SK-N-SH (cell line): ENCODE measurements at regions not wholly inside any gene's neighbourhood (a gene's known extent, or its start where the extent isn't known, plus 50 kb on each side); places are given as distances from the start of the nearest gene placed in this dataset.

ENCODE experiments used
- CTCF ChIA-PET: fragments of 300-600, 350-600 bp; formaldehyde crosslinking; extraction: SDS; loops from one replicate; lab custom pipeline; 2021; lab: Yijun Ruan, JAX
- POLR2A ChIA-PET: fragments of 350-600 bp; sonication (Branson Sonifier 250); formaldehyde crosslinking; extraction: SDS; loops from one replicate; lab custom pipeline; 2020; ENCODE audit warnings: antibody characterized with exemption, inconsistent platforms; lab: Yijun Ruan, JAX
- DNase-seq: peaks from one replicate; pipeline ENCODE4 v3.0.0; 2012
- H2AFZ ChIP-seq: fragments of 200-600 bp; sonication (generic); 2 replicates; pipeline ENCODE4 v1.8.1; 2016; ENCODE audit warnings: antibody characterized with exemption, mild to moderate bottlenecking, low read depth
- H3F3A ChIP-seq: fragments of 200-600 bp; sonication (generic); replicated peaks from 2 replicates; pipeline ENCODE3; 2016; ENCODE audit warnings: antibody characterized with exemption, mild to moderate bottlenecking; ENCODE audit not compliant: insufficient read depth
- H3K27ac ChIP-seq, 2 experiments: fragments of 200-500 bp in 1 of 2; fragments of 200-600 bp in 1 of 2; sonication (Bioruptor generic) in 1 of 2; sonication (generic), shearing (Covaris generic) in 1 of 2; 2 replicates each; pipeline versions ENCODE4 v1.5.1 to v1.6.1; 2014 to 2016; ENCODE audit warnings: low read depth in 2 of 2, inconsistent platforms in 1 of 2, low read length in 1 of 2, mild to moderate bottlenecking in 1 of 2, mixed read lengths in 1 of 2
- H3K27me3 ChIP-seq: fragments of 200-600 bp; sonication (generic), shearing (Covaris generic); 2 replicates; pipeline ENCODE4 v1.6.1; 2016; ENCODE audit warnings: mixed run types; ENCODE audit not compliant: insufficient read depth
- H3K36me3 ChIP-seq, 2 experiments: fragments of 200-500 bp in 1 of 2; fragments of 200-600 bp in 1 of 2; sonication (Bioruptor generic) in 1 of 2; sonication (generic) in 1 of 2; replicated peaks in 1 of 2; 2 replicates each; pipeline versions ENCODE3 to v1.5.1; 2014 to 2016; ENCODE audit warnings: low read length in 1 of 2, mild to moderate bottlenecking in 1 of 2; ENCODE audit not compliant: insufficient read depth in 2 of 2, control insufficient read depth in 1 of 2
- H3K4me1 ChIP-seq, 2 experiments: fragments of 200-500 bp in 1 of 2; fragments of 200-600 bp in 1 of 2; sonication (Bioruptor generic) in 1 of 2; sonication (generic), shearing (Covaris generic) in 1 of 2; 2 replicates each; pipeline versions ENCODE4 v1.5.1 to v1.6.1; 2014 to 2016; ENCODE audit warnings: low read depth in 1 of 2, low read length in 1 of 2, mixed run types in 1 of 2; ENCODE audit not compliant: insufficient read depth in 2 of 2, control insufficient read depth in 1 of 2
- H3K4me2 ChIP-seq: fragments of 200-600 bp; sonication (generic), shearing (Covaris generic); 2 replicates; pipeline ENCODE4 v1.6.1; 2017; ENCODE audit warnings: mixed run types
- H3K4me3 ChIP-seq, 2 experiments: fragments of 200-500 bp in 1 of 2; fragments of 200-600 bp in 1 of 2; sonication (Bioruptor generic) in 1 of 2; sonication (generic), shearing (Covaris generic) in 1 of 2; 2 replicates each; pipeline versions ENCODE4 v1.5.1 to v1.8.1; 2014 to 2016; ENCODE audit warnings: low read depth in 2 of 2, inconsistent platforms in 1 of 2, low read length in 1 of 2, mild to moderate bottlenecking in 1 of 2, mixed read lengths in 1 of 2, moderate library complexity in 1 of 2
- H3K79me2 ChIP-seq: fragments of 200-600 bp; sonication (generic); 2 replicates; pipeline ENCODE4 v1.8.1; 2017; ENCODE audit warnings: mild to moderate bottlenecking; ENCODE audit not compliant: insufficient read depth
- H3K9ac ChIP-seq: fragments of 200-600 bp; sonication (generic); 2 replicates; pipeline ENCODE4 v1.6.1; 2017; ENCODE audit warnings: mixed run types
- H3K9me2 ChIP-seq: fragments of 200-600 bp; sonication (generic); 2 replicates; pipeline ENCODE4 v1.6.1; 2017; ENCODE audit warnings: mixed run types
- H3K9me3 ChIP-seq: fragments of 200-600 bp; sonication (generic); 2 replicates; pipeline ENCODE4 v1.6.1; 2017; ENCODE audit warnings: mixed run types, mild to moderate bottlenecking, moderate library complexity
- H4K20me1 ChIP-seq: fragments of 200-600 bp; sonication (generic); 2 replicates; pipeline ENCODE4 v1.6.1; 2017; ENCODE audit warnings: mild to moderate bottlenecking, mixed run types; ENCODE audit not compliant: insufficient read depth
- CHD2 ChIP-seq: fragments of 150-350 bp; IDR thresholded peaks from 2 replicates; pipeline ENCODE4 v1.6.1; 2018; ENCODE audit warnings: low read length; ENCODE audit not compliant: partially characterized antibody
- ELF1 ChIP-seq: IDR thresholded peaks from 2 replicates; pipeline ENCODE4 v1.4.0; 2012
- EP300 ChIP-seq, 2 experiments: IDR thresholded peaks; 2 replicates each; pipeline versions ENCODE4 v1.4.0 to v1.6.1; 2012; ENCODE audit warnings: borderline replicate concordance in 1 of 2, low read depth in 1 of 2, low read length in 1 of 2
- FOSL2 ChIP-seq: IDR thresholded peaks from 2 replicates; pipeline ENCODE4 v1.4.0; 2012; ENCODE audit warnings: low read depth, mild to moderate bottlenecking, moderate library complexity, borderline replicate concordance
- FOXJ3 ChIP-seq: sonication (generic); formaldehyde crosslinking; IDR thresholded peaks from 2 replicates; pipeline ENCODE4 v1.5.1; 2020; ENCODE audit warnings: mild to moderate bottlenecking, missing genetic modification reagents
- FOXM1 ChIP-seq: IDR thresholded peaks from 2 replicates; pipeline ENCODE4 v1.4.0; 2012; ENCODE audit warnings: low read depth, mild to moderate bottlenecking
- MXI1 ChIP-seq: IDR thresholded peaks from 2 replicates; pipeline ENCODE4 v1.6.1; 2012; ENCODE audit warnings: mild to moderate bottlenecking, low read depth, low read length, improper control_type of control experiment
- NFIC ChIP-seq: IDR thresholded peaks from 2 replicates; pipeline ENCODE4 v1.4.0; 2012; ENCODE audit warnings: borderline replicate concordance
- NRF1 ChIP-seq: IDR thresholded peaks from 2 replicates; pipeline ENCODE4 v1.6.1; 2012; ENCODE audit warnings: low read depth, mild to moderate bottlenecking, low read length
- POLR2AphosphoS5 ChIP-seq: IDR thresholded peaks from 2 replicates; pipeline ENCODE4 v1.6.1; 2012; ENCODE audit warnings: low read depth, low read length
- RFX5 ChIP-seq: IDR thresholded peaks from 2 replicates; pipeline ENCODE4 v1.6.1; 2012; ENCODE audit warnings: mild to moderate bottlenecking, improper control_type of control experiment, low read length
- SIN3A ChIP-seq: IDR thresholded peaks from 2 replicates; pipeline ENCODE4 v1.6.1; 2012; ENCODE audit warnings: low read depth, mild to moderate bottlenecking, low read length, moderate library complexity, borderline replicate concordance
- TAF1 ChIP-seq: IDR thresholded peaks from 2 replicates; pipeline ENCODE4 v1.6.1; 2012; ENCODE audit warnings: low read depth, mild to moderate bottlenecking, low read length, moderate library complexity, borderline replicate concordance
- TCF12 ChIP-seq: IDR thresholded peaks from 2 replicates; pipeline ENCODE4 v1.4.0; 2012
- TEAD4 ChIP-seq: IDR thresholded peaks from 2 replicates; pipeline ENCODE4 v1.4.0; 2012; ENCODE audit warnings: mild to moderate bottlenecking, borderline replicate concordance; ENCODE audit not compliant: insufficient read depth
- YY1 ChIP-seq: IDR thresholded peaks from 2 replicates; pipeline ENCODE4 v1.4.0; 2012; ENCODE audit warnings: low read depth, mild to moderate bottlenecking
- WGBS: methylation state at CpG from one replicate; pipeline ENCODE4 v1.1.6; 2017; ENCODE audit warnings: low lambda C conversion rate; 5-methylcytosine and 5-hydroxymethylcytosine counted together
- TF ChIP-seq, protein P1 (sequence below): IDR thresholded peaks from 2 replicates; pipeline ENCODE4 v1.6.1; 2012; ENCODE audit warnings: mild to moderate bottlenecking, low read depth, low read length, moderate library complexity
- TF ChIP-seq, protein P2 (sequence below): fragments of 150-350 bp; IDR thresholded peaks from 2 replicates; pipeline ENCODE4 v1.6.1; 2016; ENCODE audit warnings: mild to moderate bottlenecking, low read depth, low read length
- TF ChIP-seq, protein P3 (sequence below): IDR thresholded peaks from 2 replicates; pipeline ENCODE4 v1.4.0; 2012; ENCODE audit warnings: low read depth, borderline replicate concordance

DNA sequence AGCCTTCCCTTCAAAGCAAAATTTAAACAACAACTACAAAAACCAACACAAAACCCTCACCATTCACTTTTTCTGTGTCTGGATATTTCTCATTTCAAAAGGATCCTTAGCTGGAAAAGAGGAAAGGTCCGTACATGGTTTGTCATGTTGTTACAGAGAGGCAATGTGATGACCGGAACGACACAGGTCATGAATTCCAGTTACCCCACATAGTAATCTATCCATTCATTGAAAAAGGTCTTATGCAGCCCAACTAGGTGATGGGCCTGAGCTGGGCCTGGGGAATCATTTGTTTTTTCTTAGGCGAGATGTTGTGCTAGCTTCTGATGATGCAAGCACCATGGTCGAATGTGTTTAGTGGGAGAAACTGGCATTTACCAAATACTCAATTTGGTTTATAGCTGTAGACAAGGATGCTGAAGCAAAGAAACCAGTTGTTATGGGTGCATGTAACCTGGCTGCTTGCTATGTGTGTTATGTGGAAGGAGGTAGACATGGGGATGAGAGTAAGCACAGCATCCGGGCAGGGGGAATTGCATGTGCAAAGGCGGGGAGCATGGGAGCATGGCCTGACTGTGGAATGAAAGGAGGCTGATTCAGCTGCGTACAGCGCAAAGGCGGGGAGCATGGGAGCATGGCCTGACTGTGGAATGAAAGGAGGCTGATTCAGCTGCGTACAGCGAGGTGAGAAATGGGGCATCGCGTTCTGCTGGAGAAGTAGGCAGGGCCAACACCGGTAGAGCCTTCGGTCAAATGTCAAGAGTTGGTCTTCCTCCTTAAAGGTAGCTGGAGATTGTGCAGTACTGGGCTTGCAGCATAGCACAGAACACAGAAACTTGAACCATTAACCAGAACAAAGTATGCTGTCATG is 269.7 kb upstream of the MAF start (continued):
- TF ChIP-seq MXI1 (no peak), NRF1 (no peak), TAF1 (no peak)

DNA sequence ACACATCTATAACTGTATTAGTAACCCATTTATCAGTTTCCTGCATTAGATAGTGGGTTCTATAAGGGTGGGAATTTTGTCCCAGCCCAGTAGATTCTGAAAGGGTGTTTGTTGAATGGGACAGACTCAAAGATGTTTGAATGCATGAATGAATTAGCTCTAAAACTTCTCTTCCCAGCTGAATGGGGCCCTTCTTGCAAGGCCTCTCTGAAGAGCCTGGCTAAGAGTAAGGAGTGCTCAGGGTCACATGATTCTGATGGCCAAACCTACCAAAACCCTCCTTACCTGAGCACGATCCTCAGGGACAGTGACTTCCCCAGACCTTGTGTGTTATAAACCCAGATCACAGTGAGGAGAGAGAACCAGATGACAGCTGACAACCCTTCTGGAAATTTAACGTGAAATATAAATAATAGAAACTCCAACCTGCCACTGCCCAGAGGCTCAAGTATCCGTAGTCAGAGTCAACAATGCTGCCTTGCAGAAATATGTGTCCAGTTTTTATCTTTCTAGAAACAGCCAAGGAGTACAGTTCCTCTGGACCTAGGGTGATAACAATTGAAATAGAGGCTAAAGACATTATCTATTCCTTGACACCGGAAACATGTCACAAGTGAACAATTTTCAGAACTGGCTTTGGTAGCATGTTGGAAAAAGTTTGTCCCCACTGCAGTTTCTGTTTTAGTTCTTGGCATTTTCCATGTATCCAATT is 268.9 kb upstream of the MAF start:
- ChIA-PET POLR2A (no interaction called here), CTCF (no interaction called here)
- no peaks in the 10 kb centered on the region for H4K20me1 ChIP-seq
- no peak overlapping the region for H3K4me2 ChIP-seq
- no peak overlapping the region for H3K9ac ChIP-seq
- H3K4me3 ChIP-seq: no peak overlapping the region
- no peaks in the 10 kb centered on the region for H3K79me2 ChIP-seq
- DNase-seq: no peak
- no peak overlapping the region for H3K27ac ChIP-seq
- WGBS: 12% methylated on average over 4 of the region's 4 CpGs
- TF ChIP-seq, protein P1, sequence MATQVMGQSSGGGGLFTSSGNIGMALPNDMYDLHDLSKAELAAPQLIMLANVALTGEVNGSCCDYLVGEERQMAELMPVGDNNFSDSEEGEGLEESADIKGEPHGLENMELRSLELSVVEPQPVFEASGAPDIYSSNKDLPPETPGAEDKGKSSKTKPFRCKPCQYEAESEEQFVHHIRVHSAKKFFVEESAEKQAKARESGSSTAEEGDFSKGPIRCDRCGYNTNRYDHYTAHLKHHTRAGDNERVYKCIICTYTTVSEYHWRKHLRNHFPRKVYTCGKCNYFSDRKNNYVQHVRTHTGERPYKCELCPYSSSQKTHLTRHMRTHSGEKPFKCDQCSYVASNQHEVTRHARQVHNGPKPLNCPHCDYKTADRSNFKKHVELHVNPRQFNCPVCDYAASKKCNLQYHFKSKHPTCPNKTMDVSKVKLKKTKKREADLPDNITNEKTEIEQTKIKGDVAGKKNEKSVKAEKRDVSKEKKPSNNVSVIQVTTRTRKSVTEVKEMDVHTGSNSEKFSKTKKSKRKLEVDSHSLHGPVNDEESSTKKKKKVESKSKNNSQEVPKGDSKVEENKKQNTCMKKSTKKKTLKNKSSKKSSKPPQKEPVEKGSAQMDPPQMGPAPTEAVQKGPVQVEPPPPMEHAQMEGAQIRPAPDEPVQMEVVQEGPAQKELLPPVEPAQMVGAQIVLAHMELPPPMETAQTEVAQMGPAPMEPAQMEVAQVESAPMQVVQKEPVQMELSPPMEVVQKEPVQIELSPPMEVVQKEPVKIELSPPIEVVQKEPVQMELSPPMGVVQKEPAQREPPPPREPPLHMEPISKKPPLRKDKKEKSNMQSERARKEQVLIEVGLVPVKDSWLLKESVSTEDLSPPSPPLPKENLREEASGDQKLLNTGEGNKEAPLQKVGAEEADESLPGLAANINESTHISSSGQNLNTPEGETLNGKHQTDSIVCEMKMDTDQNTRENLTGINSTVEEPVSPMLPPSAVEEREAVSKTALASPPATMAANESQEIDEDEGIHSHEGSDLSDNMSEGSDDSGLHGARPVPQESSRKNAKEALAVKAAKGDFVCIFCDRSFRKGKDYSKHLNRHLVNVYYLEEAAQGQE: no peak
- TF ChIP-seq YY1 (no peak), TEAD4 (no peak), NFIC (no peak)
- H3K9me3 ChIP-seq: no peaks in the 10 kb centered on the region
- no peaks in the 10 kb centered on the region for H3K4me1 ChIP-seq
- H3K27me3 ChIP-seq: no peaks in the 10 kb centered on the region
- no peaks in the 10 kb centered on the region for H3K9me2 ChIP-seq
- no peaks in the 10 kb centered on the region for H3F3A ChIP-seq
- H2AFZ ChIP-seq: no peak overlapping the region
- no peaks in the 10 kb centered on the region for H3K36me3 ChIP-seq

DNA sequence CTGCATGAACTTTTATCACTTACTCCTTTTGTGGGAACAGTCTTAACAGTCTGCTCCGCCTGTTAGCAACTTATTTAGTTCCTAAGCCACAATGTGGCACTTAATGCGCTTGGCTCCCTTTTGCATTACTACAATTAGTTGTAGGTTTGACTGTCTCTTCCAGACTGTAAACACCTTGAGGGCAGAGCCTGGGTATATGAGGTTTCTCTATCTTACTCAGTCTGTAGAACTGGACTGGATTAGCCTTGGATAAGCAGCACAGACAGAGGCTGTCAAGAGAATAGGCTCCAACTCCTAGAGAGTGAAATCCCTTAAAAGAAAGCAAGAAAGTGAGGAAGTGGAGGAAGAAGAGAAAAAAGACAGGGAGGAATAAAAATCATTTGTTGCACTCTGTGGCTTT is 268.3 kb upstream of the MAF start:
- no peaks in the 10 kb centered on the region for H3K9me3 ChIP-seq
- ChIA-PET POLR2A (no interaction called here), CTCF (no interaction called here)
- no peak overlapping the region for H3K27ac ChIP-seq
- H3K4me1 ChIP-seq: no peaks in the 10 kb centered on the region
- H3K4me2 ChIP-seq: no peak overlapping the region
- no peaks in the 10 kb centered on the region for H3K9me2 ChIP-seq
- no peak overlapping the region for H3K9ac ChIP-seq
- DNase-seq: no peak
- no peaks in the 10 kb centered on the region for H3K79me2 ChIP-seq
- H3K4me3 ChIP-seq: no peak overlapping the region
- no peaks in the 10 kb centered on the region for H3F3A ChIP-seq
- WGBS: 18% methylated on average over 2 of the region's 2 CpGs
- H4K20me1 ChIP-seq: no peaks in the 10 kb centered on the region
- H3K36me3 ChIP-seq: no peaks in the 10 kb centered on the region
- H2AFZ ChIP-seq: no peak overlapping the region
- no peaks in the 10 kb centered on the region for H3K27me3 ChIP-seq
- TF ChIP-seq FOXJ3: no peak
- TF ChIP-seq FOSL2: no peak
- TF ChIP-seq RFX5: no peak
- no peak for TF ChIP-seq CHD2
- no peak for TF ChIP-seq POLR2AphosphoS5
- TF ChIP-seq, protein P2, sequence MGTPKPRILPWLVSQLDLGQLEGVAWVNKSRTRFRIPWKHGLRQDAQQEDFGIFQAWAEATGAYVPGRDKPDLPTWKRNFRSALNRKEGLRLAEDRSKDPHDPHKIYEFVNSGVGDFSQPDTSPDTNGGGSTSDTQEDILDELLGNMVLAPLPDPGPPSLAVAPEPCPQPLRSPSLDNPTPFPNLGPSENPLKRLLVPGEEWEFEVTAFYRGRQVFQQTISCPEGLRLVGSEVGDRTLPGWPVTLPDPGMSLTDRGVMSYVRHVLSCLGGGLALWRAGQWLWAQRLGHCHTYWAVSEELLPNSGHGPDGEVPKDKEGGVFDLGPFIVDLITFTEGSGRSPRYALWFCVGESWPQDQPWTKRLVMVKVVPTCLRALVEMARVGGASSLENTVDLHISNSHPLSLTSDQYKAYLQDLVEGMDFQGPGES: no peak
- TF ChIP-seq ELF1: no peak
- TF ChIP-seq TCF12: no peak
- no peak for TF ChIP-seq FOXM1
- no peak for TF ChIP-seq YY1
- TF ChIP-seq, protein P3, sequence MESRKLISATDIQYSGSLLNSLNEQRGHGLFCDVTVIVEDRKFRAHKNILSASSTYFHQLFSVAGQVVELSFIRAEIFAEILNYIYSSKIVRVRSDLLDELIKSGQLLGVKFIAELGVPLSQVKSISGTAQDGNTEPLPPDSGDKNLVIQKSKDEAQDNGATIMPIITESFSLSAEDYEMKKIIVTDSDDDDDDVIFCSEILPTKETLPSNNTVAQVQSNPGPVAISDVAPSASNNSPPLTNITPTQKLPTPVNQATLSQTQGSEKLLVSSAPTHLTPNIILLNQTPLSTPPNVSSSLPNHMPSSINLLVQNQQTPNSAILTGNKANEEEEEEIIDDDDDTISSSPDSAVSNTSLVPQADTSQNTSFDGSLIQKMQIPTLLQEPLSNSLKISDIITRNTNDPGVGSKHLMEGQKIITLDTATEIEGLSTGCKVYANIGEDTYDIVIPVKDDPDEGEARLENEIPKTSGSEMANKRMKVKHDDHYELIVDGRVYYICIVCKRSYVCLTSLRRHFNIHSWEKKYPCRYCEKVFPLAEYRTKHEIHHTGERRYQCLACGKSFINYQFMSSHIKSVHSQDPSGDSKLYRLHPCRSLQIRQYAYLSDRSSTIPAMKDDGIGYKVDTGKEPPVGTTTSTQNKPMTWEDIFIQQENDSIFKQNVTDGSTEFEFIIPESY: no peak
- no peak for TF ChIP-seq SIN3A
- TF ChIP-seq EP300 (IDR thresholded peaks at IDR 0.05; ENCODE audit: borderline replicate concordance in 1 of 2, low read depth in 1 of 2, low read length in 1 of 2): no peak
